Effector memory CD8-positive, alpha-beta T cell (primary cell): ENCODE measurements at regions not wholly inside any gene's neighbourhood (a gene's known extent, or its start where the extent isn't known, plus 50 kb on each side); places are given as distances from the start of the nearest gene placed in this dataset.

Experiments
- ATAC-seq: fragments of 150-1000 bp; cut with Tn5 transposase; replicated peaks from 2 replicates; pipeline ENCODE4 v1.10.0; 2021; ENCODE audit warnings: mild to moderate bottlenecking, moderate library complexity
- DNase-seq, 3 experiments: peaks; one replicate each; pipeline ENCODE4 v3.0.0; 2021
- H3K27ac Mint-ChIP-seq, 2 donors: one replicate each; pipeline ENCODE4 v1.8.0; 2022; ENCODE audit warnings: mild to moderate bottlenecking in 2 of 2, mixed read lengths in 2 of 2, moderate library complexity in 2 of 2
- H3K27me3 Mint-ChIP-seq, 2 donors: one replicate each; pipeline ENCODE4 v1.8.0; 2022; ENCODE audit warnings: mixed read lengths in 2 of 2
- H3K36me3 Mint-ChIP-seq: one replicate; pipeline ENCODE4 v1.8.0; 2022; ENCODE audit warnings: mild to moderate bottlenecking, moderate library complexity, mixed read lengths; ENCODE audit not compliant: insufficient read depth
- H3K4me1 Mint-ChIP-seq, 2 donors: one replicate each; pipeline ENCODE4 v1.8.0; 2022; ENCODE audit warnings: low read depth in 2 of 2, mixed read lengths in 2 of 2
- H3K4me3 Mint-ChIP-seq, 2 donors: one replicate each; pipeline ENCODE4 v1.8.0; 2022; ENCODE audit warnings: mild to moderate bottlenecking in 2 of 2, mixed read lengths in 2 of 2, moderate library complexity in 2 of 2
- H3K9me3 Mint-ChIP-seq, 2 donors: one replicate each; pipeline ENCODE4 v1.8.0; 2022; ENCODE audit warnings: mixed read lengths in 2 of 2

DNA sequence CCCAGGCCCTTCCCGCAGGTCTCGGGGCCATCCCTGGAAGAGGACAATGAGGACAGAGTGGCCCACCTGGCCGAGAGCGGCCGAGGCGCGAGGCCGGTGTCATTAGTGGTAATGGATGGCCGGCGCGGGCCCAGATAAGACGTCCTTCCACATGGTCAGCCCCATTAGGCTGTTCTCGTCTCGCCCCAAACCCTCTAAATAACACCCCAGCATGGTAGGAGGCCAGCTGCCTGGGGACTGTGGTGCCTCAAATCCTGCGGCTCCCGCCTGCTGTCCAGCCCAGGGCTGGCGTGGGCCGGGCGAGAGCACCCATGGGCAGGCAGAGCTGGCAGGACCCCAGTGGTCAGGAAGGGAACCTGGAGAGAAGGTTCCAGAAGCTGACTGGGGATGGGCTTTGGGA, 121.7 kb downstream of the FAM53A start:
- no peak for DNase-seq
- Mint-ChIP-seq H3K27ac (no peak overlapping the region), H3K9me3 (peaks cover 0 to 2% of the 10 kb centered on the region in 2 donors), H3K27me3 (peaks cover 7 to 74% of the 10 kb centered on the region in 2 donors), H3K4me3 (no peak overlapping the region), H3K36me3 (no peaks in the 10 kb centered on the region), H3K4me1 (peaks cover 3 to 4% of the 10 kb centered on the region in 2 donors)
- ATAC-seq, result no peak

- no peak for ATAC-seq
- H3K9me3 Mint-ChIP-seq, result peaks cover 0 to 2% of the 10 kb centered on the region in 2 donors
- H3K27ac Mint-ChIP-seq, result no peak overlapping the region
- no peak for DNase-seq
- H3K4me1 Mint-ChIP-seq, result peaks cover 3 to 4% of the 10 kb centered on the region in 2 donors
- H3K4me3 Mint-ChIP-seq, result no peak overlapping the region
- no peaks in the 10 kb centered on the region for H3K36me3 Mint-ChIP-seq
- peaks cover 10 to 81% of the 10 kb centered on the region in 2 donors for H3K27me3 Mint-ChIP-seq
These were observed 122.7 kb downstream of the FAM53A start for GRCh38 chr4:1561286-1561990.

DNA sequence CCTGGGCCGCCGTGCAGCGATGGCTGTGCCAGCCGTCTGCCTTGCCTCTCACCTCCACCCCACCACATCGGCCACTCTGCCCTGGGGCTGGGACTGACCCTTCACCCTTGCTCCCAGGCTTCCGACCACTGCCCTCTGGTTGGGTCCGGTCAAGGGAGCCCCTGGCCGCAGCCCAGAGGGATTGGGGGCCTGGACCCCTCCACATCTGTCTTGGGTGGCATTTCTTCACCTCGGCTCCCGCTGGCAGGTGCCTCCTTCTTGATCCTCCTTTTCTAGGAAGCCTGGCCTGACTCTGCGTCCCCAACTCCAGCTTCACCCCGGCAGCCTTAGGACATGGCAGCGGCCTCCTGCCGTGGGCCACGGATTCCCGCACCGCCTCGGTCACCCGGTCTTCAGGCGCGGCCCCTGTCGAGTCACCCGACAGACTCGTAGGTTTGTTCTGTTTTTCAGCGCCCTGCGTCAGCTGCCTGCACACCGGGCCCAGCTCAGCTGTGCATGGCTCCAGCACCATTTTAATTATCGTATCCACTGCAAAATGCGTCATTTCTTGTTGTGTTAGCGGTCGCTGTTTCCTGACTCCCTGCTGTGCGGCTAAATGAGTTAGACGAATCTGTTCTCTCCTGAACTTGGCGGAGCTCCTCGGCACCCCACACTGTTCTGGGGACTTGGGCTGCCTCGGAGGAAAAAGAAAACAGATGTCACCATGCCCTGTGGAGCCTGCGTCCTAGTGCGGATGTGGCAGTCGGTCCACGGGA, 124.0 kb downstream of the FAM53A start:
- no peak for ATAC-seq
- Mint-ChIP-seq H3K4me3 (no peak overlapping the region), H3K27ac (no peak overlapping the region), H3K36me3 (no peaks in the 10 kb centered on the region), H3K4me1 (no peaks in the 10 kb centered on the region), H3K9me3 (no peaks in the 10 kb centered on the region), H3K27me3 (peaks cover 8 to 76% of the 10 kb centered on the region in 2 donors)
- DNase-seq, result no peak

GRCh38 chr4:1558205-1558604, 125.9 kb downstream of the FAM53A start:
- peaks cover 15 to 72% of the 10 kb centered on the region in 2 donors for H3K27me3 Mint-ChIP-seq
- DNase-seq (no peak), ATAC-seq (no peak)
- no peak overlapping the region for H3K4me3 Mint-ChIP-seq
- H3K9me3 Mint-ChIP-seq, result no peaks in the 10 kb centered on the region
- peaks cover 0 to 4% of the 10 kb centered on the region in 2 donors for H3K4me1 Mint-ChIP-seq
- H3K36me3 Mint-ChIP-seq, result peaks cover 3% of the 10 kb centered on the region
- no peak overlapping the region for H3K27ac Mint-ChIP-seq

DNA sequence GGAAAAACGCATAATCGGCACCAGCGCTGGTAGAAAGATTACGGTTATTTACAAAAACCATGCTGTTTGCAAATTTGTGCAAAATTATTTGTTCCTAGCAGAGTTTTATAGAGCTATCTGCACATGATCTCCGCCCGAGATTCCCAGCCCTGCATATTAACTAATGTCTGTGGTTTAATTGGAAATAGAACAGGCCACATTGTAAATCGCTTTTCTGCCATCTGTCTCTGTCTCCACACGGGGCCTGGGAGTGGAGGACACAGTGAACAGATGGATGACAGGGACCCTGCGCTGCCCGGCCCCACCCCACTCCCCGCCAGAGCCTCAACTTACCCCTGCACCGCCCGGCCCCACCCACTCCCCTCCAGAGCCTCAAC, 126.9 kb downstream of the FAM53A start:
- Mint-ChIP-seq H3K27ac (no peak overlapping the region), H3K4me1 (peaks cover 0 to 4% of the 10 kb centered on the region in 2 donors), H3K9me3 (no peaks in the 10 kb centered on the region), H3K4me3 (no peak overlapping the region), H3K27me3 (peaks cover 15 to 62% of the 10 kb centered on the region in 2 donors), H3K36me3 (peaks cover 3% of the 10 kb centered on the region)
- DNase-seq, result no peak
- ATAC-seq, result no peak

- Mint-ChIP-seq H3K27me3 (peaks cover 15 to 59% of the 10 kb centered on the region in 2 donors), H3K4me1 (peaks cover 0 to 4% of the 10 kb centered on the region in 2 donors)
These were observed 127.4 kb downstream of the FAM53A start for GRCh38 chr4:1556541-1557220.

GRCh38 chr4:1554876-1555265, 129.2 kb downstream of the FAM53A start:
- peaks cover 15 to 53% of the 10 kb centered on the region in 2 donors for H3K27me3 Mint-ChIP-seq
- peaks cover 3% of the 10 kb centered on the region for H3K36me3 Mint-ChIP-seq
- DNase-seq (no peak), ATAC-seq (no peak)
- H3K4me3 Mint-ChIP-seq, result no peak overlapping the region
- H3K4me1 Mint-ChIP-seq, result peaks cover 0 to 4% of the 10 kb centered on the region in 2 donors
- H3K9me3 Mint-ChIP-seq, result no peaks in the 10 kb centered on the region
- no peak overlapping the region for H3K27ac Mint-ChIP-seq

More at GRCh38 chr4:1556541-1557220, 127.4 kb downstream of the FAM53A start:
- H3K9me3 Mint-ChIP-seq, result no peaks in the 10 kb centered on the region
- no peak overlapping the region for H3K27ac Mint-ChIP-seq
- DNase-seq (no peak), ATAC-seq (no peak)
- H3K36me3 Mint-ChIP-seq, result peaks cover 3% of the 10 kb centered on the region
- H3K4me3 Mint-ChIP-seq, result no peak overlapping the region

- H3K4me3 Mint-ChIP-seq, result no peak overlapping the region
- H3K27ac Mint-ChIP-seq, result no peak overlapping the region
- ATAC-seq, result no peak
- H3K27me3 Mint-ChIP-seq, result peaks cover 15 to 48% of the 10 kb centered on the region in 2 donors
- no peak for DNase-seq
- peaks cover 3% of the 10 kb centered on the region for H3K36me3 Mint-ChIP-seq
- peaks cover 0 to 4% of the 10 kb centered on the region in 2 donors for H3K4me1 Mint-ChIP-seq
- H3K9me3 Mint-ChIP-seq, result no peaks in the 10 kb centered on the region
These were observed 129.8 kb downstream of the FAM53A start for GRCh38 chr4:1554246-1554875.

- H3K4me3 Mint-ChIP-seq, result no peak overlapping the region
- no peak overlapping the region for H3K27ac Mint-ChIP-seq
- peaks cover 0 to 4% of the 10 kb centered on the region in 2 donors for H3K4me1 Mint-ChIP-seq
- DNase-seq (no peak), ATAC-seq (no peak)
- H3K36me3 Mint-ChIP-seq, result peaks cover 3% of the 10 kb centered on the region
- H3K9me3 Mint-ChIP-seq, result no peaks in the 10 kb centered on the region
- H3K27me3 Mint-ChIP-seq, result peaks cover 20 to 47% of the 10 kb centered on the region in 2 donors
These were observed 130.7 kb downstream of the FAM53A start for GRCh38 chr4:1553365-1553764.

GRCh38 chr4:1552451-1552850, 131.7 kb downstream of the FAM53A start:
- Mint-ChIP-seq H3K36me3 (peaks cover 3% of the 10 kb centered on the region), H3K4me1 (peaks cover 0 to 4% of the 10 kb centered on the region in 2 donors), H3K27ac (no peak overlapping the region), H3K4me3 (no peak overlapping the region), H3K9me3 (no peaks in the 10 kb centered on the region), H3K27me3 (peaks cover 26 to 47% of the 10 kb centered on the region in 2 donors)
- ATAC-seq (no peak), DNase-seq (no peak)

DNA sequence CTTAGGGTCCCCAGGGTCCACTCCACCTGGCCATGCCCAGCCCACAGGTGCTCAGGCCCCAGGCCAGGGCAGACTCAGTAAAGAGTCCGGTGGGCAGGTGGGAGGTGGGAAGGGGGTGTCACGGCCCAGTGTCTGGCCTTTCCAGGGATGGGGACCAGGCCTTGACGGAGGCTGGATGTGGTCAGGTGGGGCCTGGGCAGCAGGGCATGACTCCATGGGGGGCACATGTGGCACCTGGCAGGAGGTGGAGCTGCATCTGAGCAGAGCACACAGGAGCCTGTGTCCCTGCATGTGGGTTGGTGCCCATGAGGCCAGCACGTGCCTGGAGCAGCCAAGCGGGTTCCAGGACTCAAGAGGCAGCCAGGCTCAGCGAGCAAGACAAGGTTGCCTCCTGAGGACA, 132.9 kb downstream of the FAM53A start:
- DNase-seq (no peak), ATAC-seq (no peak)
- Mint-ChIP-seq H3K27ac (no peak overlapping the region), H3K4me3 (no peak overlapping the region), H3K27me3 (peaks cover 25 to 43% of the 10 kb centered on the region in 2 donors), H3K36me3 (peaks cover 3% of the 10 kb centered on the region), H3K4me1 (peaks cover 0 to 8% of the 10 kb centered on the region in 2 donors), H3K9me3 (no peaks in the 10 kb centered on the region)

DNA sequence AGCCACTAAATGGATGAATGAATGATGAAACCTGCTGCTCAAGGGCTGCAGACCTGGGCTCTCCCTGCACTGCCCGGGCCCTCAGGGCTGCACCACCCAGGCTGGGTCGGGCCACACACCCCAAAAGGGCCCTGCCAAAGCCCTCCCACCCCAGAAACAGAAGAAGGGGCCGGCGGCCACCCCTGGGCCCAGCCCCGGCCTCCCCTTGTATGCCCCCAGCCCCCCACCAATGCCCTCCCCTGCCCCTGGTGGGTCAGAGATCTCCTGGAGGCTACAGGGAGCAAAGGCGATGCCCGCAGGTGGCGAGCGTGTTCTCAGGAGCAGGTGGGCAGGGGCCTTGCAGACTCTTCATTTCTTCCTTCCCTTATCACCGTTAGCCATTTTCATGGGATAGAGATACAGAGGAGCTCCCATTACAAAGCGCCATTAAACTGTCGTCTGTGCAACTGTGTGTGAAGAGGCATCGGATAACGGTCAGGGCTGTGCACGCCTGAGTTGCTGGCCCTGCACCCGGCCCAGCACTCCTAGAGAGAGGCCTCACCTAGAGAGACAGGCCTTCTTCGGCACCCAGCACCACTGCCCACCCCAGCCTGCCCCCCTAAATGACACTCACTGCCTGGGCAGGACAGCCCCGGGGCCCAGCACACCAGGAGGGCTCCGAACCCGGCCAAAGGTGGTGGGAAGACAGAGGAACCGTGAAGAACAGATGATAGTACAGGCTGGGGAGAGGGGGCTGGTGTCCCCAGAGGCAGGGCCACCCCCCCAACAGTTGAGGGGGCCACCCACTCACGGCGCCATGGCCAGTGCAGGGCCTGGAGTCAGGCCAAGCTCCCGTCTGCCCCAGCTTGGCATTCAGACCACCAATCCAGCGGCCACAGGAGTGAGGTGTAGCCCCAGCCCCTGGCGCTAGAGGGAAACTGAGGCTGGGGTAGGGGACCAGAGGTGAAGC, 133.7 kb downstream of the FAM53A start:
- H3K36me3 Mint-ChIP-seq, result peaks cover 3% of the 10 kb centered on the region

More for the DNA sequence above, 133.7 kb downstream of the FAM53A start:
- Mint-ChIP-seq H3K4me1 (peaks cover 0 to 8% of the 10 kb centered on the region in 2 donors), H3K27ac (no peak overlapping the region), H3K4me3 (no peak overlapping the region), H3K9me3 (no peaks in the 10 kb centered on the region), H3K27me3 (peaks cover 25 to 43% of the 10 kb centered on the region in 2 donors)
- no peak for ATAC-seq
- DNase-seq, result no peak
